ENCODE measurements at regions not wholly inside any gene's neighbourhood (a gene's known extent, or its start where the extent isn't known, plus 50 kb on each side); places are given as distances from the start of the nearest gene placed in this dataset.
"Not testable (repeated sequence)": the region's sequence is repeated elsewhere in the genome, so short reads cannot be mapped to it uniquely, and the experiment has no call there.

DNA sequence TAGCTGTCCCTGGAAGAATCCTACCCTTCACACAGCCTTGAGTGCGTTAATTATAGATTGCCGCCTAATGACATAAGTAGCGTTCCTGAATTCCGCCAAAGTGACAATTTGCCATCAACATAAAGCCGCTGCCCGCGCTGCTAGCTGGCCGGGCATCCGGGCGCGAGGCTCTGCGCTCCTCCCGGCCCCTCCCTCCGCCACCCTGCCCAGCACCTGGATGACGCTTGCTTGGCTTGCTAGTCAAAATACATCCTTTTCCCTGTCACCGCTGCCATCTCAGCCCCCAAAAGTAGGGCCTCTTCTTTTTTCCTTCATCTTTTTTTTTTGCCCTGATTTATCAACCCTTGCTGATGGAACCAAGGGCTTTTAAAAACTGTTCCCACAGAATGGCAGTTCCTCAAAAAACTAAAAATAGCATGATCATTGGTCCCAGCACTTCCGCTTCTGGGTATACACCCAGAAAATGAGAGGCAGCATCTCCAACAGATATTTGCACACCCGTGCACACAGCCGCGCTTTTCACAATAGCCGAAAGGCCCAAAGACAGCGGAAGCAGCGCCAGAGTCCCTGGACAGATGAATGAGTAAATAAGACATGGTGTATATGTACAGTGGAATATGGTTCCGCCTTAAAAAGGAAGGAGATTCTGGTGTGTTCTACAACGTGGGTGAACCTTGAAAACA is 235.2 kb downstream of the BCL11B start:
- Histone ChIP-seq H3K4me1 (peaks cover 9% of the 10 kb centered on the region; the same call in 1 of the 2 replicates), H3K36me3 (no peaks in the 10 kb centered on the region), H3K27me3 (no peaks in the 10 kb centered on the region), H3K27ac (peak overlapping the region; percentile 50), H3K9me3 (replicated peaks) (no peaks in the 10 kb centered on the region), H3K4me3 (no peak overlapping the region)
- DNase-seq = no peak

GRCh38 chr14:99037326-99037725 is 234.7 kb downstream of the BCL11B start:
- H3K27ac ChIP-seq = not testable (repeated sequence)

GRCh38 chr14:99037777-99038430 is 234.1 kb downstream of the BCL11B start:
- Histone ChIP-seq H3K9me3 (replicated peaks) (no peaks in the 10 kb centered on the region), H3K27ac (no peak overlapping the region), H3K4me3 (no peak overlapping the region), H3K36me3 (no peaks in the 10 kb centered on the region), H3K4me1 (peaks cover 9% of the 10 kb centered on the region; the same call in 1 of the 2 replicates), H3K27me3 (no peaks in the 10 kb centered on the region)
- DNase-seq = peak in 1 of 2 experiments; percentile 9

More at GRCh38 chr14:99037326-99037725, 234.7 kb downstream of the BCL11B start:
- H3K36me3 ChIP-seq; H3K9me3 ChIP-seq (replicated peaks); H3K27me3 ChIP-seq; H3K4me3 ChIP-seq; H3K4me1 ChIP-seq; DNase-seq: not testable (repeated sequence)

GRCh38 chr14:99038431-99038820 is 233.6 kb downstream of the BCL11B start:
- no peak overlapping the region for H3K27ac ChIP-seq

DNA sequence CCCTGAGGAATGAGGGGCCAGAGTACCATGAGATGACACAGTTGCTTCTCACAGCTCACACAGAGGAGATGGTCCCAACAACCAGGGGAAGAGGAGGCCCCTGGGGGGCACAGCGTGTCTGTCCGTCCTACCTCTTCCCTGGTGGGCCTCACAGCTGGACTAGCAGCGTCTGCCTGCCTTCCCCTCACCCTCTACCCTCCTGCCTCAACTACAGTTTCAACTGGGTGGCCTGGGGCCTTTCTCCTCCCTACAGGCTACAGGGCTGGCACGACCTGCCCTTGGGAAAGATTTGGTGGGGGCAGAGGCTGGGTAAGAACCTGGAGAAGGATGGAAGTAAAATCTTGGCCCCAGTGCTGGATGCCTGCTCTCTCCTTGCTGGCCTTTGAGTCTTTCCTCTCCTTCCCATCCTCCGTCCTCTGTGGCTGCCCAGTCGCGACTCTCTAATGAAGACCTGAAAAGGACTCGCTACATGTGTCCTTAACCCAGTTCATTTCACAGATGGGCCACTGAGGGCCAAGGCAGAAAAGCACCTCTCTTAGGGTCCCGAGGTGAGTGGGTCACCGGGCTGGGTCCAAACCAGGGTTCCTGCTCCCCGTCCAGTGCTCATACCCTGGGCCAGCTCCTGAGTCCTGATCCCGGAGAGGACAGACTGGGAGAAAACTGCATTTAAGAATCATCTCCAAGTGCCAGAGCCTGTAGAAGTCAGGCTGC is 232.5 kb downstream of the BCL11B start:
- no peak for DNase-seq
- peaks cover 9% of the 10 kb centered on the region; the same call in 1 of the 2 replicates for H3K4me1 ChIP-seq
- no peak overlapping the region for H3K4me3 ChIP-seq
- H3K27me3 ChIP-seq = no peaks in the 10 kb centered on the region
- H3K36me3 ChIP-seq = no peaks in the 10 kb centered on the region
- H3K27ac ChIP-seq = no peak overlapping the region
- H3K9me3 ChIP-seq (replicated peaks) = no peaks in the 10 kb centered on the region

More at GRCh38 chr14:99038431-99038820, 233.6 kb downstream of the BCL11B start:
- Histone ChIP-seq H3K4me3 (no peak overlapping the region), H3K9me3 (replicated peaks) (no peaks in the 10 kb centered on the region), H3K36me3 (no peaks in the 10 kb centered on the region), H3K4me1 (peaks cover 9% of the 10 kb centered on the region; the same call in 1 of the 2 replicates), H3K27me3 (no peaks in the 10 kb centered on the region)
- DNase-seq = no peak

DNA sequence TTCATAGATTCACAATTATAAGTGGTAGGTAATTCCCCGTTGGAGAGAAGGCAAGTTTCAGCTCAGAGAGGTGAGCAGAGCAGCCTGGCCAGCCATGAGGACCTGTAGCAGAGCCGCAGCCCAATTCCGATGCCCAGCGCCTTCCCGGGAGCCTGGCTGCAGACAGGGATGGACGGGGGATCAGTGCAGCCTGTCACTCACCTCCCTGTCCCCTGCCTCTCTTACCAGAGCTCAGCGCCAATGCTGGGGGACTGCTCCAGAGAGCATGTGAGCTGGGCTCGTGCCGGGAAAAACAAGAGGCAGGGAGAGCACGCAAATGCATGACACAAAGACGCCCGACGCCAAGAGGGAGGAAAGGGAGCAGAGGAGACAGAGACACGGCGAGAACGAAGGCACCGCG is 231.9 kb downstream of the BCL11B start:
- Histone ChIP-seq H3K4me1 (peaks cover 7% of the 10 kb centered on the region; the same call in 1 of the 2 replicates), H3K9me3 (replicated peaks) (no peaks in the 10 kb centered on the region), H3K4me3 (no peak overlapping the region), H3K36me3 (no peaks in the 10 kb centered on the region), H3K27ac (no peak overlapping the region), H3K27me3 (no peaks in the 10 kb centered on the region)
- DNase-seq = no peak

- no peak for DNase-seq
- Histone ChIP-seq H3K27me3 (no peaks in the 10 kb centered on the region), H3K4me1 (peaks cover under 1% of the 10 kb centered on the region; the same call in 1 of the 2 replicates), H3K9me3 (replicated peaks) (no peaks in the 10 kb centered on the region), H3K4me3 (no peak overlapping the region), H3K36me3 (no peaks in the 10 kb centered on the region), H3K27ac (no peak overlapping the region)
These were observed 231.3 kb downstream of the BCL11B start for GRCh38 chr14:99040711-99041110.

DNA sequence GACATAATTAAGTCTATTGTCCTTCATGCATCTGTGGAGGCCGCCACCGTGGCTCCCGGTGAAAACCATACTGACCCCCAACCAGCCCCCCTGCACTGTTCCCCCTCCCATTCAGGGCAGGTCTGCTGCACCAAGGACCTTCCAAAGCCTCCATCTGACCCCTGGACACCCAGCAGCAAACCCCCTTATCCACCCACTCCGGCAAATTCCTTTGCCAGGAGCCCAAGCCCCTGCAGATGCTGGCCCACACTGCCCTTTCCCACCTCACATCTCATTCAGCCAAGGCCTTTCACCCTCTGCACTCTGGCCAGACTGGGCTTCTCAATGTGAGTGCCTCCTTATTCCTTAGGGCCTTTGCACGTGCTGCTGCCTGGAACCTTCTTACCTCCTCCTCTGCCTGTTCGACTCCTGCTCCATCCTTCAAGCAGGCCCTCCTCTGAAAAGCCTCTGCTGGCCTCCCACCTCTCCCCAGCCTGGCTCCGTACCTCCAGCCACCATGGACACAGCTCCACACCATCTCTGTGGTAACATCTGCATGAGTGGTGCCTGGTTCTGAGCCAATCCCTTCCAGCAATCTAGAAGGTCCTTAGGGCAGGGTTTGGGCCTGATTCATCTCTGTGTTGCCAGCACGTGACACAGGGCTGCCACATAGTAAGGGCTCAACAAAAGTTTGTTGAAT is 230.7 kb downstream of the BCL11B start:
- H3K27me3 ChIP-seq = no peaks in the 10 kb centered on the region
- no peaks in the 10 kb centered on the region for H3K9me3 ChIP-seq (replicated peaks)
- no peak for DNase-seq
- H3K4me1 ChIP-seq = no peaks in the 10 kb centered on the region
- H3K27ac ChIP-seq = no peak overlapping the region
- H3K36me3 ChIP-seq = no peaks in the 10 kb centered on the region
- H3K4me3 ChIP-seq = no peak overlapping the region

DNA sequence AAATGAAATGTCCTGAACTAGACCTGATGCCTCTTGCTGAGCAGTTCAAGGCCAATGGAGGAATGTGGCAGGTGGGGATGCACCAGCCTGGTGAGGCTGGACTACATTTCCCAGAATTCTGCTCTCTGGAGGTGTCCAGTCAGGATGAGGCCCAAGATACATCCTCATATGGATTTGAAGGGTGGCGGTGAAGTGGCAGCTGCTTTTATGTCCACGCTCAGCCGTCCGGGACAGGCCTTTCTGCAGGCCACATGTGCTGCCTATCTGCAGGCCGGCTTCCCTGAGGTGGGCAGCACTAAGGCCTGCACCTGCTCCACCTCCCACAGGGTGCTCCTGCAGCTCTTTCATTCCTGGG is 230.2 kb downstream of the BCL11B start:
- Histone ChIP-seq H3K9me3 (replicated peaks) (no peaks in the 10 kb centered on the region), H3K27me3 (no peaks in the 10 kb centered on the region), H3K4me3 (no peak overlapping the region), H3K36me3 (no peaks in the 10 kb centered on the region), H3K4me1 (peaks cover 3% of the 10 kb centered on the region), H3K27ac (no peak overlapping the region)
- DNase-seq = peak in 1 of 2 experiments; percentile 39

DNA sequence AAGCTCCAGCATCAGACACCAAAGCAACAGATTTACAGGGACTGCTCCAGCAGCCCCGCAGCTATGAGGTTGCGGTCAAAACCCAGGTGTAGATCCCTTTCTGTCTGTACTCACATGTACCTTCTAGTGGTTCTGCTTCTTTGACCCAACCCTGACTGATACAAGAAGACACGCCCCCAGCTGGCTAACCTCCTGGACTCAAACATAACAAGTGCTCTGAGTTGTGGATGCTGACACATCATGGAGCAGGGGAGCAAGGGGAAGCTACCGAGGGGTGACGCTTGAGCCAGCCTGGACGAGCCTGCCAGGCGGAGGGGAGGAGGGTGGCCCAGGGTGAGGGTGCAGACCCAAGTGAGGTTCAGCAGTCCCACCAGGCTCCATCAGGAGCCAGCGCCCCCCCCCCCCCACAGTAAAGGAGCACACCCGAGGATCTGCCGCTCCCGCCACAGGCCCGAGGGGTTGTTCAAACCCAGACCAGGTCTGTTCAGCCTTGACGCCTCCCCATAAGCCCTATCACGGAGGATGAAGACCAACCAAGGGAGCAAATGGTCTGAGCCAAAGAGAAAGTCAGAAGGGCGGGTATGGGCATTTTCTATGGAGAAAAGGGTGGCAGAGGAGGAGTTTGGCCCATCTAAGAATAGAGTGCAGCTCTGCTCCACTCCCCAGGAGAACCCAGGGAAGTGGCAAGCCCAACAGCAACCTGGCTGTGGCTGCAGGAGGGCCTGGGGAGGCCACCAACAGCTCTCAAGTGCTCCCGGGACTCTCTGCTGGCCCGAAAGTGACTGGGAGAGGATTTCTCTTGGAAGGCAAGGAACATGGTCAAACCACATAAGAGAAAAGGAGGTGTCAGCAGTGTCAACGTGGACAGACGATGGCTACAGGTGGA is 229.4 kb downstream of the BCL11B start:
- Histone ChIP-seq H3K4me3 (no peak overlapping the region), H3K4me1 (peaks cover 8% of the 10 kb centered on the region), H3K9me3 (replicated peaks) (no peaks in the 10 kb centered on the region), H3K27ac (no peak overlapping the region), H3K27me3 (no peaks in the 10 kb centered on the region), H3K36me3 (no peaks in the 10 kb centered on the region)
- no peak for DNase-seq

GRCh38 chr14:99043267-99043615 is 228.8 kb downstream of the BCL11B start:
- H3K36me3 ChIP-seq = no peaks in the 10 kb centered on the region
- H3K9me3 ChIP-seq (replicated peaks) = no peaks in the 10 kb centered on the region
- H3K4me1 ChIP-seq = peaks cover 15% of the 10 kb centered on the region
- no peaks in the 10 kb centered on the region for H3K27me3 ChIP-seq
- DNase-seq = no peak
- no peak overlapping the region for H3K27ac ChIP-seq
- no peak overlapping the region for H3K4me3 ChIP-seq

- Histone ChIP-seq H3K36me3 (no peaks in the 10 kb centered on the region), H3K9me3 (replicated peaks) (no peaks in the 10 kb centered on the region), H3K4me3 (no peak overlapping the region), H3K27me3 (no peaks in the 10 kb centered on the region), H3K4me1 (peaks cover 15% of the 10 kb centered on the region), H3K27ac (no peak overlapping the region)
- no peak for DNase-seq
These were observed 228.2 kb downstream of the BCL11B start for GRCh38 chr14:99043756-99044155.

GRCh38 chr14:99047441-99048031 is 224.5 kb downstream of the BCL11B start:
- H3K27ac ChIP-seq = peak overlapping the region; percentile 76
- H3K9me3 ChIP-seq (replicated peaks) = 0 out of 2 replicates have a peak, but pooled peaks cover 8% of the 10 kb centered on the region
- no peaks in the 10 kb centered on the region for H3K36me3 ChIP-seq
- peak; percentile 74 to 85 for DNase-seq
- H3K4me3 ChIP-seq = peak overlapping the region; percentile 7; the same call in 1 of the 2 replicates
- peaks cover 15% of the 10 kb centered on the region for H3K4me1 ChIP-seq
- H3K27me3 ChIP-seq = no peaks in the 10 kb centered on the region

- no peaks in the 10 kb centered on the region for H3K27me3 ChIP-seq
- no peaks in the 10 kb centered on the region for H3K36me3 ChIP-seq
- no peak for DNase-seq
- no peak overlapping the region for H3K27ac ChIP-seq
- H3K4me1 ChIP-seq = peaks cover 15% of the 10 kb centered on the region
- 0 out of 2 replicates have a peak, but pooled peaks cover 10% of the 10 kb centered on the region for H3K9me3 ChIP-seq (replicated peaks)
- H3K4me3 ChIP-seq = no peak overlapping the region
These were observed 221.7 kb downstream of the BCL11B start for GRCh38 chr14:99050309-99050708.
